GM19372 (cell line): ENCODE measurements at regions not wholly inside any gene's neighbourhood (a gene's known extent, or its start where the extent isn't known, plus 50 kb on each side); places are given as distances from the start of the nearest gene placed in this dataset.
"Not testable (repeated sequence)": the region's sequence is repeated elsewhere in the genome, so short reads cannot be mapped to it uniquely, and the experiment has no call there.

Experiments
- ATAC-seq: cut with Tn5 transposase; IDR thresholded peaks from one replicate; pipeline ENCODE4 v1.9.1; 2021; ENCODE audit warnings: mild to moderate bottlenecking, low read depth, moderate library complexity; ENCODE audit not compliant: unreplicated experiment

DNA sequence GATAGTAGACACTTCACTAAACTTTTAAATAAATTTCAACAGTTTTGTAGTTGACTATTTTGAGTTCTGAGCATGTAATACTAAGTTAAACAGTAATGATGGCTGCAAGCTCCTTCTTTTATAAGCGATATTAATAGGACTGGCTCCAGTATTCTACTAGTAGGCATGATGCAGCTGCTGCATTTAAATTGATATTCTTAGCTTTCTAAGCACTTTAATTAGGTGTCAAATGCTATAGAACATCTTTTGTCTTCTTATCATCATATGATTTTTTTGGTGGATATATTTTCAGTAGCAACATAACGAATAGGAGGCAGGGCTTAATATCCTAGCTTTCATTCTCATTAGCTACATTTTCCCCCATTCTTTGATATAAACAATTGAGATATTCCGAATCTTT is 141.1 kb downstream of the FBXO4 start:
- ATAC-seq = no peak

DNA sequence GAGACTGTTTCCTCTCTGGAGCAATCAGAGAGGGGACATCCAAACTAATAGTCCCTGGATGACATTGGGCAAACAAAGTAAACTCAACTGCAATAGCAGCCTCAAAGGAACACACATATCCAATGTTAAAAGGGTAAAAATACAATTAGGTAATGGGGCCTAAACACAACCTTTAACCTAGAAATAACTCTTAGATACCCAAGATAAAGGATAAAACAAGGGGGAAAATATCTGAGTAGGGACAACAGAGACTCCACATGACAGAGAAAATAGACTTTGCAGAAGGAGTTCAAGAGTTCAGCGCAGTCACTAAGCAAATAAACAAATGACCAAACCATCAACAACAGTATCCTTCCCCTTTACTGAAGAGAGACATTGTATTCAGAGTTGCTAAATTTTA is 149.3 kb downstream of the FBXO4 start:
- ATAC-seq = no peak

DNA sequence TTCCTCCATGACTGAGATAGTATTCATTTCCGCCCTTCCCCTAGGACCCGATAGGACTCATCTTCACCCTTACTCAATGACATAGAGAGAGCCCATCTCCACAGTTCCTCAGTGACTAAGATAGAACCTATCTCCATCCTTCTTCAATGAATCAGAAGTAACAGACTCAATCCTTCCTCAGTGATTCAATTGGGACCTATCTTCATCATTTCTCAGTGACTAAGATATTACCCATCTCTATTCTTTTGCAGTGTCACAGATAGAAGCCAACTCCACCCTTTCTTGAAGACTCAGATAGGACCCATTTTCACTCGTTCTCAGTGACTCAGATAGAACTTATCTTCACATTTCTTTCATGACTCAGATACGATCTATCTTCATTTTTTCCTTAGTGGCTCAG is 164.6 kb downstream of the FBXO4 start:
- ATAC-seq = no peak

DNA sequence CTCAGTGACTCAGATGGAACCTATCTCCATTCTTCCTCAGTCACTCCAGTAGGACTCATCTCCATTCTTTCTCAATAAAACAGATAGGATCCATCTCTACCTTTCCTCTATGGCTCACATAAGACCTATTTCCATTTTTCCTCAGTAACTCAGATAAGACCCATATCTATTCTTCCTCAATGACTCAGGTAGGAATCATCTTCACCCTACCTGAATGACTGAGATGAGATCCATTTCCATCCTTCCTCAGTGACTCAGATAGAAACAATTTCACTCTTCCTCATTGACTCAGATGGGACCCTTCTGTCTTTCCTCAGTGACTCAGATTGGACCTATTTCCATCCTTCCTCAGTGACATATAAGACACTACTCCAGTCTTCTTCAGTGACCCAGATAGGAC is 165.1 kb downstream of the FBXO4 start:
- ATAC-seq = no peak

DNA sequence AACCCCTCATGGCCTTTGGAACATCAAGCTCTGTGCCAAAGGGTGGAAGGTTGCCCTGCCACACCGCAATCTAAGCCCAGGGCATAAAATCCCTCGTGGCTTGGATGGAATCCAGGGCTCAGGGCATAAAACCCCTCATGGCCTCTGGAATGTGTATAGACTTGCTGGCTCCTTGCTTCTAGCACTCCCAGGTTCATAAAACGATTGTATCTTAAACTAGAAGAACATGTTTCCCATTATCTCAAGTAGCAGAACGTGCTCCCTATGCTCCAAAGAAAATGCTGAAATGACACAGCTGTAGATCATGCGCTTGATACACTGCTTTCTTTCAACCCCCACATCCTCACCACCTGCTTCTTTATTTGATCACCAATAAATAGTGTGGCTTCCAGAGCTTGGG is 174.8 kb downstream of the FBXO4 start:
- ATAC-seq = not testable (repeated sequence)

DNA sequence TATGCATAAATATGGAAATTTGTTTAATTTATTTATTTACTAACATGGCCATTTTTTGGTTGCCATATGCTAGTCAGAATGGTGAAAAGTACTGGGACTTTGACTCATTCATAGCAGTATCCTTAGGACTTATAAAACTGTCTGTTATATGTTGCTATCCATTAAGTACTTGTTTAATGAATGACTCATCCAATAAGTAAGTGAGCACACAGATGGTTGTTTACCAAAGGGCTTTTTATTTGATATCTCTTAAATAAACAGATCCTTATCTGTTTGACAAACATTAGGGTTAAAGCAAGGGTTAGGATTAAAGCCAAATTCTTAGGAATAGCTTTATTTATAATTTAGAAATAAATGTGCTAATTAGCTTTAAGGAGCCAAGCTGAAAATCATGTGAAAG is 183.4 kb downstream of the FBXO4 start:
- no peak for ATAC-seq

DNA sequence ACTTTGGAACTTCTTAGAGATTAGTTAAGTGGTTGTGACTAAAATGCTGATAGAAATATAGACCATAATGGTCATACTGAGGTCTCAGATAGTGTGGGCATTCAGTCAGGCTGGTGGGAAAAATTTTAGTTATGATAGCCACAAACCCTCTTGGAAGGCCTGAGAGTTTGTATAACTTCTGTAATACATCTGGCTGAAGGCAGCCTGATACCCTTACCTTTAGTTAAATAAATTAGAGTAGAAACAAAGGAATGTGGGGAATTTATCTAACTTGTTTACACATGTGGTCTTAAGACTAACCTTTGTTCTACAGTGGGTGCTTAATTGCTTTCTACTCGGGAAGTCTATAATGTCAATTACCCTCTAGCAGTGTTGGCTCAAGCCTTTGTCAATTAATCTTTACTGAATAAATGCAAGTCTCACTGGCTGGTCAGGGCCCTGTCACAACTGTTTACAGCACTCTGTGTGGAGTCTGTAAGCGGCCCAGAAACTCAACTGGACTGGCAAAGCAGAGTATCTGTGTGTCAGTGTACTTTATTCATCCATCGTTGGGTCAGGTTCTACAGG is 184.0 kb downstream of the FBXO4 start:
- ATAC-seq = no peak

DNA sequence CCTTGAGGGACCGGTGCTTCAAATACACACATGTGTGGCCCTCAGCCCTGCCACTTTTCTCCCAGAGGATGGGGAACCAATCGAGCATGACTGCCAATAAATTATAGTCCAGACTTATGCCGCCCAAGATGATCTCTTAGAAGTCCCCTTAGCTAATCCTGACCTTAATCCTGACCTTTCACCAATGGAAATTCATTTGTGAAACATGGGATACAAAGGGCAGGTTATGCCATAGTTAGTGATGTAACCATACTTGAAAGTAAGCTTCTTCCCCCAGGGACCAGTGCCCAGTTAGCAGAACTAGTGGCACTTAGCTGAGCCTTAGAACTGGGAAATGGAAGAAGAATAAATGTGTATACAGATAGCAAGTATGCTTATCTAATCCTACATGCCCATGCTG is 190.6 kb downstream of the FBXO4 start:
- not testable (repeated sequence) for ATAC-seq

DNA sequence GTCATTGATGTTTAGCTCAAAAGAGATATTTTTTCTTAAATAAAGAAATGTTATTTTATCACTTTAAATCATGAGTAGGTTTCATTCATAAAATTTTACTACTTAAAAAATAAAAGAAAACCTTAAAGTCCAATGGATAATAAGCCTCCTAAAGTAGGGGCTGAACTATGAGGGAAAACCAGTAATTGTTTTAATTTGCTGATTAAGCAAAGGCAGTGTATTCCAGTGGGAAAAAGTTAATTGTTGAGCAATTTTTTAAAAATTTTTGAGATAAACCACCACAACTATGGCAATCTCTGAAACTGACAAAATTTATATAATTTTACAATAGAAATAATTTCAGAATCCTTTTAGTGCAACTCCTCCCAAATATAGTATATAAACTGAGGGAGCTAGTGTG is 195.0 kb downstream of the FBXO4 start:
- ATAC-seq = no peak

DNA sequence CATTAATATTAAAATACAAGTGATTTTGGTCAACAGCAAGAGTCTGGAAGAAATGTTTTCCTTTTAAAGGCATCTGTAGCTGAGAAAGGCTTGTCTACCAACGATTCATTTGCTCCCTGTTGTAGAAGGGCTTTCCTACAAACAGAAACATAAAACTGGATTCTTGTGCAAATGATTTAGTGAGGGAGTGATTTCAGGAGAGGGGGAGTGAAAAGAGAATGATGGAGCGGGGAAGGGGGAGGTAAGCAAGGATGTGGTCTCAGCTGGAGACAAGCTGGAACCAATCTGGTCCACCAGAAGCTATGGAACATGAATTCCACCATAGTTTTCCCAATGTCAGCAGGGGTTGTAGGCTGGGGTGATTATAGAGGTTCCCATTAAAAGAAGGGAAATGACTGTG is 196.3 kb downstream of the FBXO4 start:
- ATAC-seq = no peak

DNA sequence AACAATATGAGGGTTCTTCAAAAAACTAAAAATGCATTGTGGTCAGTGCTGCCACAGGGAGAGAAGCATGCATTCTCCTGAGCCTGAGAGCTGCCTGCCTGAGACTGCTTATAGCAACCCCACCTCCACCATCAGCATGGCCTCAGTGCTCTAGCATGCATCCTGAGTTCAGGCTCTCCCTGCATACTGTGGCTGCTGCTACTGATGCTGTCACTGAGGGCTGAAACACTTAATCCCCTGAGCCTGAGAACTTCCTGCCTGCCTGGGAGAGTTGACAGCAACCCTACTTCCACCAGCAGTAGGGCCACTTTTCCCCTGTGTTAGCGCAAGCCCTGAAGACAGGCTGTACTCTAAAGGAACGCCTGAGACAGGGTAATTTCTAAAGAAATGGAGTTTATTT is 206.0 kb downstream of the FBXO4 start:
- ATAC-seq = no peak

DNA sequence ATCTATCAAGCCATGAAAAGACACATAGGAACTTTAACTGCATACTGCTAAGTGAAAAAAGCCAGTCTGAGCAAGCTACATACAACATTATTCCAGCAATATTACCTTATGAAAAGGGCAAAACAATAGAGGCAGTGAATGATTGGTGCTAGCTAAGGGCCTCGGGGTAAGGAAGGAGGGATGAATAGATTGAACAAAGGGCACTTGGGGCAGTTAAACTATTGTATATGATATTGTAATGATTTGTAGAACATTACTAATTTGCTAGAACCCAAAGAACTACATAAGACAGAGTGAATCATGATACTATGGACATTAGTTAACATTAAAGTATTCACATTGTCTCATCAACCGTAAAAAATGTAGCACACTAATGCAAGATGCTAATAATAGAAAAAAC is 218.3 kb downstream of the FBXO4 start:
- ATAC-seq = no peak

DNA sequence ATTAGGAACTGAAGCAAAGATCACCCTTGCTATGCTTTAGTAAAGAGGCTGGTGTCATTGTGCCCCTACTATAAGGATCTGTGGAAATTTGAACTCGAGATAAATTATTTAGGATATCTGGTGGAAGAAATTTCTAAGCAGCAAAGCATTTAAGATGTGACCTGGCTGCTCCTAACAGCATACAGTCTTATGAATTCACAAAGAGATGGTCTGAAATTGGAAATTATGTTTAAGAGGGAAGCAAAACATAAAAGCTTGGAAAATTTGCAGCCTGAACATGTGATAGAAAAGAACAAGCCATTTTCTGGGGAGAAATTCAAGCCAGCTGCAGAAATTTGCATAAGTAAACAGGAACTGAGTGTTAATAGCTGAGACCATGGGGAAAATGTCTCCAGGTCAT is 223.7 kb downstream of the FBXO4 start:
- no peak for ATAC-seq

DNA sequence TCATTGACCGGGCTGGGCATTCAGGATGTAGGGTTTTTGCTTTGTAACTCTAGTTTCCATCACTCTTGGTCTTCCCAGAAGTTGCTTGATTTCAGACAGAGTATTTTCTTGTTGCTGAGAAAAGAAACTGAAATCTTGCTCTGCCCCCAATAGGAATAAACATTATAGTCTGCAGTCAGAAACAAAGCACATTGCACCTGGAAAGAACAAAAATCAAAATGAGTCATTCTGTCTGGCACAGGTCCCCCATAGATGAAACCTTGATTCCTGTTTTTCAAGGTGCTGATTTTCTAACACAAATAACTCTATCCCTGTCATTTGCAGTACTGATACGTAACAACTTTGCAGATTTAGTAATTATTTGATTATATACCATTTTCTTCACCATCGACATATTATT is 232.1 kb downstream of the FBXO4 start:
- ATAC-seq = no peak

DNA sequence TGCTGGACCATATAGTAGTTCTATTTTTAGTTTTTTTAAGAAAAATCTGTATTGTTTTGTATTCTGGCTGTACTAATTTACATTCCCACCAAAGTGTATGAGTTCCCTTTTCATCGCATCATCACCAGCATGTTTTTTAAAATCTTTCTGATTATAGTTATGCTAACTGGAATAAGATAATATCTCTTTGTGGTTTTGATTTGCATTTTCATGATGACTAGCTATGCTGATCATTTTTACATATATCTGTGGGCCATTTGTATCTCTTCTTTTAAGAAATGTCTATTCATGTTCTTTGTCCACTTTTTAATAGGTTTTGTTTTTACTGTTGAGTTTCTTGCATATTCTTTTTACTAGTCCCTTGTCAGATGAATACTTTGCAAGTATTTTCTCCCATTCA is 238.0 kb downstream of the FBXO4 start:
- no peak for ATAC-seq

DNA sequence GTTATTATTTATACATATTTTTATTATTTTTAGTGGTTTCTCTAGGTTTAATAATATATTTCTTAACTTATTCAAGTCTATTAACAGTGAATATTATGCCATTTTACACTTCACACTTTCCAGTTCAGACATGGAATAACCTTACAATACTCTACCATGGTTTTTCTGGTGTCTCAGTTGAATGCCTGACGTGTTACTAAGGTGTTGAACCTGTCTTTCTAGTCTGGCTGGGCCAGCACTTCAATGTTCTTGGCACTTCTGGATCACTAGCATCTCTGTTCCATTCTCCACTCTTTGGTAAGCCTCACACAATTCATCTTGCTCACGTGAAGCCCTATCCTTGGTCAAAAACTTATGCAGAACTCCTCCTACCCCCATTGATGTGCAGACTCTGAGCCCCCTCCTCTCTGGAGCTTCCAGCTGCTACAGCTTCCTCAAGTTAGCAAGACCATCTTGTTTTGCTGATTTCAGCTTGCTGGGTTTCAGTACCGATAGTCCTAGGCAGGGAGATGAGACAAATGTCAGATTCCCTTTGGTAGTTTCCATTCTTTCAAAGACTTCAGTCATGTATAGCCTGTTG is 243.1 kb downstream of the FBXO4 start:
- no peak for ATAC-seq

DNA sequence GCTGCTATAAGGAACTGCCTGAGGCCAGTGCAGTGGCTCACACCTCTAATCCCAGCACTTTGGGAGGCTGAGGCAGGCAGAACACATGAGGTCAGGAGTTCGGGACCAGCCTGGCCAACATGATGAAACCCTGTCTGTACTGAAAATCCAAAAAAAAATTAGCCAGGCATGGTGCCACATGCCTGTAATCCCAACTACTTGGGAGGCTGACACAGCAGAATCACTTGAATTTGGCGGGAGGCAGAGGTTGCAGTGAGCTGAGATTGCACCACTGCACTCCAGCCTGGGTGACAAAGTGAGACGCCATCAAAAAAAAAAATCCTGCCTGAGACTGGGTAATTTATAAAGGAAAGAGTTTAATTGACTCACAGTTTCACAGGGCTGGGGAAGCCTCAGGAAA is 247.1 kb upstream of the GHR start:
- not testable (repeated sequence) for ATAC-seq

DNA sequence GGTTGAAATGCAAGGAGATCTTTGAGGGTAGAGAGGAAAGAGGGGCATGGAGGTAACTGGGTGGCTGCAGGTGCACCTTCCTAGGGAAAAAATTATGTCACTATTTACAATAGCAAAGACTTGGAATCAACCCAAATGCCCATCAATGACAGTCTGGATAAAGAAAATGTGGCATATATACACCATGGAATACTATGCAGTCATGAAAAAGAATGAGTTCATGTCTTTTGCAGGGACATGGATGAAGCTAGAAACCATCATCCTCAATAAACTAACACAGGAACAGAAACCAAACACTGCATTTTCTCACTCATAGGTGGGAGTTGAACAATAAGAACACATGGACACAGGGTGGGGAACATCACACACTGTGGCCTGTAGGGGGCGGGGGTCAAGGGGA is 243.4 kb upstream of the GHR start:
- not testable (repeated sequence) for ATAC-seq

DNA sequence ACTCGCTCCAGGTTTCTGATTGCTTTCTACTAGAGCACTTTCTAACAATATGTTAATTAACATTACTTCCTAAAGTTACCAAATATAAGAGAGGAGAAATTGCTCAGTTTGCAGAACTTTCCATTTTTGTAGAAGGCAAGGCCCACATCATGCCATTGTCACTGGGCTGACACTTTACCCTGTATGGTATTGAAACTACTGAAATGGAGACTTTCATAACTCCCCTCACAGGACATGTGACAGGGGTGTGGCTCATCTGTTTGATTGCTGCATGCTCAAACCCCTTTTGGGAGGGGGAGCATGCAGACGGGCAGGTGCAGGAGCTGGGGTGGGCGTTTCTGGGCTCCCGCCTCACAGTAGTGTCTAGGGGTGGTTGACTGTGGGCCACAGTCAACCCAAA is 206.3 kb upstream of the GHR start:
- ATAC-seq = no peak

DNA sequence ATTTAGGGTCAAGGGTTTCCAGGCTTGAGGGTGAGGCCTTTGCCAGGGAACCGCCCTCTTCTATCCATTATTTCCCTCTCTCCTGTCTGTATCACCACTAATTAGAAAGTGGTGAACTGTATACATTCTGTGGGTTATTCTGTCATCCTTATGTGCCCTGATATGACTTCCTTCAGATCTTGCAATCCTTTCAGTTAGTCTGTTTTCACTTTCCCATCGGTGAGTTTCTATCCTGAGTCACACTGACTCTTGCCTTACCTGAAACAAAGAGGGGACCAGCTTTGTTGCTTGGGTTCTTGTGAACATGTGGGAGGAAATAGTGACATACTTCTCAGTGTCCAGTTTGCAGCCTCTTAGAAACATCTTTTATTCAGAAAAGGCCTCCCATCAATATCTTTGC is 205.4 kb upstream of the GHR start:
- no peak for ATAC-seq

DNA sequence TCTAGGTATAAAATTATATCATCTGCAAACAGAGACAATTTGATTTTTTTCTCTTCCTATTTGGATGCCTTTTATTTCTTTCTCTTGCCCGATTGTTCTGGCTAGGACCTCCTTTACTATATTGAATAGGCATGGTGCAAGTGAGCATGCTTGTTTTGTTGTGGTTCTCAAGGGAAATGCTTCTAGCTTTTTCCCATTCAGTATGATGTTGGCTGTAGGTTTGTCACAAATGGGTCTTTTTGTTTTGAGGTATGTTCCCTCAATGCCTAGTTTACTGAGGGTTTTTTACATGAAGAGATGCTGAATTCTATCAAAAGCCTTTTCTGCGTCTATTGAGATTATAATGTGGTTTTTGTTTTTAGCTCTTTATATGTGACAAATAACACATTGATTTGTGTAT is 198.2 kb upstream of the GHR start:
- ATAC-seq = no peak

DNA sequence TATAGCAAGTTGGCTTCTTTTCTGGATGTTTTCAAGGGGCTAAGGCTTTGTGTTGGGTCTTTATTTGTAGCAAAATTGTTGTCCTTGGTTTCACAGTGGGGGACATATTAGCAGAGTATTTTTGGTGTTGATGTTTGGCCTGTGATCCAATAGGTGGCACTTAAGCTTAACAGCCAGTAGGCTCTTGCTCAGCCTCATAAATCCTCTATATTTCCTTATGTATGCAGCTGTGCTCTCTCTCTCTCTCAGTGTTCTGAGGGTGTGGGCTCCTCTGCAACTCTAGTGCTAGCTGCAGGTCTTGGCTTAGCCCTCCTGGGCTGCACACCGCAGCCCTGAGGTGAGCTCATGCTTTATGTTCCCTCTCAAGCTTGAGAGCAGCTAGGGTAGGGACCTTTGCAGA is 195.0 kb upstream of the GHR start:
- ATAC-seq = no peak

DNA sequence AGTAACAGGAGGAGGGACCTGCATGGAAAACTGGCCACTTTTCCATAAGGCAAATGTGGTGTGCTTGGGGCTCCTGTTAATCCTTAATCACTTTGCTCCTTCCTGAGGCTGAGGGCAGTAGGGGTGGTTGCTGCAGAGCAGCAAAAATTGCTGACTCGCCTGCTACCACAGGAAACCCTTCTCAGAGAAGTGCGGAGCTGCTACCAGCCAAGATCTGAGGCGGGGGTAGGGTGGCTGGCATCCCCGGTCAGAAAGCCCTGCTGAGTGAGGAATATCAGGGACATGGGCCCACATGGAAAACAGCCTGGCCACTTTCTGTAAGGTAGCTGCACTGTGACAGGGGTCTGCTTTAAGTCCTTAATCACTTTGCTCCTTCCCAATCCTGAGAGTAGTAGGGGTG is 192.4 kb upstream of the GHR start:
- no peak for ATAC-seq
